ENCODE measurements at regions not wholly inside any gene's neighbourhood (a gene's known extent, or its start where the extent isn't known, plus 50 kb on each side); places are given as distances from the start of the nearest gene placed in this dataset.

DNA sequence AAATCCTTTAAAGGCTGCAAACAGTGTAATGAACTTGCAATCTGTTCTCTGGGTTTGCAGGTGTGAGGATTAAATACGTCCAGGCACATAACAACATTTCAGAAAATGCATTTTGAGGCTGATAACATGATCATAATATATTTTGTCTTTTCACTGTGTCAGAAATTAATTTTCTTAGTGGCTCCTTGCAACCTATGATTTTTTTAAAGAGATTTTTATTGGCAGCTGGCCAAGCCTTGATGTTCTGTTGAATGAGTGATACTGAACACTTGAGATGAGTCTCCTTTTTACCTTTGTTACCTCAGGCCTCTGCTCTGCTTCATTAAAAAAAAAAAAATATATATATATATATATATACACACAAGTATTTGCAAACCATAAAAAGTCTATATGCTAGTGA lies 68.2 kb upstream of the TENM3 start:
- no peak for DNase-seq

DNA sequence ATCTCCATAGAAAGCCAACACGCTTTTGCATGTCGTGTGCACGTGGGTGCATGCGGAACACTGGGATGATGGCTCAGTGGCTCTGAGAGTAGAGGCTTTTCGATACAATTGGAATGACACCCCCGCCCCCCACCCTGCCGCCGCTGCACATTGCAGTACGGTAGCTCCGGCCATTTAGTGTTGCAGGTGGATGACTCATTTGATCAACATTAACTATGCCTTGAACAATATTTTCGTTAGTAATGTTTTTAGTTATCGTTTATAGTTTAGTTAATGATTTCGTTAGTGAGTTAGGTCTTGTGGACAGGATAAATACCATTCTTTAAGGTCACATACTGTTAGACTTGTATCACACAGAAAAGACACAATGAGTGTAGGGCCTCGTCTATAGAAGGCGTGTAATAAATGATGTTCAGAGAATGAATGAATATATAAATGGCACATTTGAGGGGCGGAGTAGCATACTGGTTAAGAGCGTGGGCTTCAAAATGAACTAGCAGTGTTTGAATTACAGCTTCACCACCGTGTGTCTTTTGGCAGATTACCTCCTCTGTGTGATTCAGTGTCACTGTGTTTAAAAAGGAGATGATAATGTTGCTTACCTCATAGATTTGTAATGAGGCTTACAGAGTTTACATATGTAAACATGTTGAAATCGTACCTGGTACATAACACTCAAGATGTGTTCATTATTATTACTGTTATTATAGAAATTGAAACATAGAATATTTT lies 67.2 kb upstream of the TENM3 start:
- DNase-seq = no peak

DNA sequence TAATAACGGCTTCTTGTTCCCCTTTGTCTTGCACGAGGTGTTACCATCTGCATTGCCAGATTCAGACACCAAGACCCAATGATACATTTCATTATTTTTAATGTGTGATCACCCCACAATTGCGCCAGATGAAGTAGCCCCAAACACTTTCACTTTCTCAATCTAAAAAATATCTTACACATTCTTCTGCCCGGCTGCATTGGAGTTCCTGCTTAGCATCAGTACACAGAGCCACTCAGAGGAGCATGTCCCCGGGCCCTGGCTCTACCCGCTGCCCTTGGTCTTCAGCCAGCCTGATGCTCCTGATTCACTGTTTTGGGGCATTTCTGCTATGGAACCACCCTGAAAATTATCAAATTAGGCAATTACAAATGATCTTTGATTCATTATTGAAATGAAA lies 66.0 kb upstream of the TENM3 start:
- DNase-seq = no peak

DNA sequence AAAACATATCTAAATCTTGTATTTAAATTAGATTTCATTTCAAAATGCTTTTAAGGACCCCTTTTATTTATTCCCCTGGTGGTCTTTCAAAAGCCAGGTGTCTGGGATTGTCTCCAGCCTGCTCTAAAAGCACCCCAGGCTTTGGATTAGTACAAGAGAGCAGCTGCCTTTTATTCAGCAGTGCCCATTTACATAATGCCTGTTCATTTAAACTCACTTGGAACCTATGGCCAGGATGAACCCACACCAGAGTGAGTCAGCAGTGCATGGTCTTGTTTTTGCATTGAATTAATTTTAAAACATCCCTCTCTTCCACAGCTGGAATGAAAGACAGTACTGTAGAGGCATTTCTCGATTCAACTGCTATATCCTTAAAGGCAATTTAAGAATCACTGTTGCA lies 64.1 kb upstream of the TENM3 start:
- DNase-seq = no peak

- no peak for DNase-seq
Measured at GRCh38 chr4:182179751-182180150, 63.5 kb upstream of the TENM3 start.

GRCh38 chr4:182185491-182185890 lies 57.7 kb upstream of the TENM3 start:
- no peak for DNase-seq

GRCh38 chr4:182187674-182188073 lies 55.5 kb upstream of the TENM3 start:
- no peak for DNase-seq

GRCh38 chr4:182188622-182189021 lies 54.6 kb upstream of the TENM3 start:
- no peak for DNase-seq

GRCh38 chr4:182189103-182189878 lies 53.9 kb upstream of the TENM3 start:
- no peak for DNase-seq

DNA sequence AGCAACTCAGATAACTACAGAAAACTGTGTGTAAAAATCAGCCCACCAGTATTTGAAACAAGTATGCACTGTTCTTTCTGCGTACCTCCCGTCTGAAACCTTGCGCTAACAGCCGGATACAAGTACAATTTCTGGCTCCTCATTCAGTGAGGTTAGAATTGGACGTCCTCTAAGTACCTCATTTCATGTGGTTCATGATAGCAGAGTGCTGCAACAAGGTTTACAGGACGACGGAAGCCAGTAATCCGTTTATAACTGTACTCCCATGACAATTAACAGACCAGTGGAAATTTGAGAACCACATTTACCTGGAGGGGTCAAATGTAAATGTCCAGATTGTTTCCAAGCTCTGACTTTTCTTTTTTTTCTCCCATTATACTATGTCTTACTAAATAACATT lies 52.9 kb upstream of the TENM3 start:
- no peak for DNase-seq

DNA sequence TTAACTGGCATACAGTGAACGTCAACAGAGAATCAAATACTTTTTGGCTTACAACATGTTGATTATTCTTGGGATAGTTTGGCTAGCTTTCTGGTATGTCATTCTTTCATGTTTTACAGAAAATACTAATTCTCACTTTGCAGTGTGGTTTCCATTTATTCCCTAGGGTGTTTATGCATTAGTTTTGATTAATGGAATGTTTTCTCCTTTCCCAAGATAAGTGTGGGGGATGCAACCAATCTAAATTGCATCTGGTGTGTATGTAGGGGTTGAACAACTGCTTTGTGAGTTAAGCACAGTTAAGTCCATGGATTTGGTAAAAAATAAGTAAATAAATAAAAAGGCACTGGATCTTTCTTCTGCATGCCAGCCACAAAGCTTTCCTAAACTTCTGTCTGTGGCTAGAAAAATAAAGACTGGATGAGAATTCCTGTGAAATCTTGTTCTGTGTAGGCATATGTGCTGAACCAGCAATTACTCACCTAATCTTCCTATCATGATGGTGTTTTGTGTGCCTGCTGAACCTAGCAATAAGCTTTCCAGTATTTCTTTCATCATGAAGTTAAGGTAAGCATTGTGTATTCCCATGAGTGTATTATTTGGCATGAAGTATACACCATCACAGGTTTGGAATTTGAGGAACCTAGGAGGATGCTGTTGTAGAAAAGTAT lies 50.6 kb upstream of the TENM3 start:
- no peak for DNase-seq

- DNase-seq = no peak
Measured at GRCh38 chr4:182193311-182193710, 49.9 kb upstream of the TENM3 start.
